ENCODE measurements at regions not wholly inside any gene's neighbourhood (a gene's known extent, or its start where the extent isn't known, plus 50 kb on each side); places are given as distances from the start of the nearest gene placed in this dataset.

DNA sequence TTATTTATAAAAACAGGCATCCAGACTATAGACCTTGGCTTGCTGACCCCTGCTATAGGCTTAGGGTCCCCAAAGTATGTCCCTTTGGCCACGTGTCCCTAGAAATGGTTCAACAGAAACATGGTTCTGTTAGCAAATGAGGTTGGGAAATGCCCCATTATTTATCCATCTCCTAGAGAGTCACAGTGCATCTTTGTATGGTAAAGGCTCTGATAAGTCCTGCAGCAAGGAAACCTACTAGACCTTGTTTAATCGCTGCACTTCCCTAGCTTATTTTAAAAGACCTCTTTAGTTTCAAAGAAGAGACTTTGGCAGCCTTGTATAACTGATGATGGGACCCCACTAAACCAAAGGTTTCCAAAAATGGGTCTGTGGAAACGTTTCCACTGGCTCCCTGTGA lies 471.5 kb downstream of the MED13L start:
- TF ChIP-seq, protein P1, sequence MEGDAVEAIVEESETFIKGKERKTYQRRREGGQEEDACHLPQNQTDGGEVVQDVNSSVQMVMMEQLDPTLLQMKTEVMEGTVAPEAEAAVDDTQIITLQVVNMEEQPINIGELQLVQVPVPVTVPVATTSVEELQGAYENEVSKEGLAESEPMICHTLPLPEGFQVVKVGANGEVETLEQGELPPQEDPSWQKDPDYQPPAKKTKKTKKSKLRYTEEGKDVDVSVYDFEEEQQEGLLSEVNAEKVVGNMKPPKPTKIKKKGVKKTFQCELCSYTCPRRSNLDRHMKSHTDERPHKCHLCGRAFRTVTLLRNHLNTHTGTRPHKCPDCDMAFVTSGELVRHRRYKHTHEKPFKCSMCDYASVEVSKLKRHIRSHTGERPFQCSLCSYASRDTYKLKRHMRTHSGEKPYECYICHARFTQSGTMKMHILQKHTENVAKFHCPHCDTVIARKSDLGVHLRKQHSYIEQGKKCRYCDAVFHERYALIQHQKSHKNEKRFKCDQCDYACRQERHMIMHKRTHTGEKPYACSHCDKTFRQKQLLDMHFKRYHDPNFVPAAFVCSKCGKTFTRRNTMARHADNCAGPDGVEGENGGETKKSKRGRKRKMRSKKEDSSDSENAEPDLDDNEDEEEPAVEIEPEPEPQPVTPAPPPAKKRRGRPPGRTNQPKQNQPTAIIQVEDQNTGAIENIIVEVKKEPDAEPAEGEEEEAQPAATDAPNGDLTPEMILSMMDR (IDR thresholded peaks at IDR 0.05) = no peak
- TF ChIP-seq POLR2A (IDR thresholded peaks at IDR 0.05) = no peak
